ENCODE measurements at regions not wholly inside any gene's neighbourhood (a gene's known extent, or its start where the extent isn't known, plus 50 kb on each side); places are given as distances from the start of the nearest gene placed in this dataset.

- TF ChIP-seq PRDM6 (tag by site-specific recombination; IDR thresholded peaks at IDR 0.05) = no peak
- TF ChIP-seq ZNF600 (tag by site-specific recombination; IDR thresholded peaks at IDR 0.05) = no peak
Observed at GRCh38 chr4:189506080-189506479, 434.6 kb upstream of the FRG1 start (continued).

GRCh38 chr4:189507060-189507459, 433.6 kb upstream of the FRG1 start:
- no peaks in the 10 kb centered on the region for H3K9me3 ChIP-seq (ENCODE audit: control insufficient read depth, insufficient read depth, low read depth, low read length)
- H3K27ac ChIP-seq (ENCODE audit: extremely low read depth, low read depth, low read length) = no peak overlapping the region
- H3K36me3 ChIP-seq (ENCODE audit: control insufficient read depth in 2 of 2, insufficient read depth in 1 of 2, low read length in 2 of 2) = no peaks in the 10 kb centered on the region
- ChIA-PET CTCF (no interaction called here), POLR2A (no interaction called here)
- H3K4me3 ChIP-seq (ENCODE audit: low read depth, low read length) = no peak overlapping the region
- TF ChIP-seq INSM2 (tag by site-specific recombination; IDR thresholded peaks at IDR 0.05) = no peak
- TF ChIP-seq ZNF626 (tag by site-specific recombination; IDR thresholded peaks at IDR 0.05) = no peak
- TF ChIP-seq ZNF629 (tag by site-specific recombination; IDR thresholded peaks at IDR 0.05) = no peak
- no peak for TF ChIP-seq ZNF146 (tag by site-specific recombination; IDR thresholded peaks at IDR 0.05)
- TF ChIP-seq ZNF571 (tag by site-specific recombination; IDR thresholded peaks at IDR 0.05) = no peak
- TF ChIP-seq AEBP2 (tag by site-specific recombination; IDR thresholded peaks at IDR 0.05; ENCODE audit: borderline replicate concordance) = no peak
- no peak for TF ChIP-seq HOXA7 (CRISPR knock-in tag; IDR thresholded peaks at IDR 0.05; ENCODE audit: borderline replicate concordance)
- no peak for TF ChIP-seq ZNF18 (tag by site-specific recombination; IDR thresholded peaks at IDR 0.05)
- TF ChIP-seq YY1 (tag by site-specific recombination; IDR thresholded peaks at IDR 0.05) = no peak
- no peak for TF ChIP-seq ZNF155 (tag by site-specific recombination; IDR thresholded peaks at IDR 0.05)
- no peak for TF ChIP-seq ZFP37 (tag by site-specific recombination; IDR thresholded peaks at IDR 0.05)
- no peak for TF ChIP-seq TCF7L2 (IDR thresholded peaks at IDR 0.05; ENCODE audit: borderline replicate concordance, low read depth, low read length)
- H3K4me1 ChIP-seq (ENCODE audit: control insufficient read depth, insufficient read depth, low read length) = no peaks in the 10 kb centered on the region

GRCh38 chr4:189510601-189511000, 430.1 kb upstream of the FRG1 start:
- POLR2A ChIA-PET = no interaction called here
- TF ChIP-seq HIC1 (tag by site-specific recombination; IDR thresholded peaks at IDR 0.05) = no peak
- TF ChIP-seq RBAK (tag by site-specific recombination; IDR thresholded peaks at IDR 0.05) = no peak
- no peak for TF ChIP-seq ZFP69B (tag by site-specific recombination; IDR thresholded peaks at IDR 0.05)
- TF ChIP-seq ZNF830 (tag by site-specific recombination; IDR thresholded peaks at IDR 0.05; ENCODE audit: low read depth) = no peak
- TF ChIP-seq ZNF580 (tag by site-specific recombination; IDR thresholded peaks at IDR 0.05) = no peak
- no peak for TF ChIP-seq ZNF692 (tag by site-specific recombination; IDR thresholded peaks at IDR 0.05)
- no peak for TF ChIP-seq ZSCAN4 (tag by site-specific recombination; IDR thresholded peaks at IDR 0.05)
- TF ChIP-seq ZNF302 (tag by site-specific recombination; IDR thresholded peaks at IDR 0.05; ENCODE audit: low read depth) = no peak

More at GRCh38 chr4:189510601-189511000, 430.1 kb upstream of the FRG1 start:
- Histone ChIP-seq H3K4me3 (ENCODE audit: low read depth, low read length) (no peak overlapping the region), H3K27ac (ENCODE audit: extremely low read depth, low read depth, low read length) (no peak overlapping the region), H3K36me3 (ENCODE audit: control insufficient read depth in 2 of 2, insufficient read depth in 1 of 2, low read length in 2 of 2) (no peaks in the 10 kb centered on the region), H3K9me3 (ENCODE audit: control insufficient read depth, insufficient read depth, low read depth, low read length) (no peaks in the 10 kb centered on the region), H3K4me1 (ENCODE audit: control insufficient read depth, insufficient read depth, low read length) (no peaks in the 10 kb centered on the region)
- CTCF ChIA-PET = no interaction called here
